SK-MEL-5 (cell line): ENCODE measurements at regions not wholly inside any gene's neighbourhood (a gene's known extent, or its start where the extent isn't known, plus 50 kb on each side); places are given as distances from the start of the nearest gene placed in this dataset.

ENCODE experiments used
- DNase-seq: peaks from one replicate; pipeline ENCODE4 v3.0.0-alpha.2; 2016; ENCODE audit warnings: low read depth, low spot score
- in situ Hi-C: cut with HindIII; loops from 2 replicates; pipeline ENCODE4 v1.10.0; 2016; ENCODE audit warnings: low sequenced_read_pairs, high pct_unique_total_duplicates, low pct_unique_long_range_greater_than_20kb

DNA sequence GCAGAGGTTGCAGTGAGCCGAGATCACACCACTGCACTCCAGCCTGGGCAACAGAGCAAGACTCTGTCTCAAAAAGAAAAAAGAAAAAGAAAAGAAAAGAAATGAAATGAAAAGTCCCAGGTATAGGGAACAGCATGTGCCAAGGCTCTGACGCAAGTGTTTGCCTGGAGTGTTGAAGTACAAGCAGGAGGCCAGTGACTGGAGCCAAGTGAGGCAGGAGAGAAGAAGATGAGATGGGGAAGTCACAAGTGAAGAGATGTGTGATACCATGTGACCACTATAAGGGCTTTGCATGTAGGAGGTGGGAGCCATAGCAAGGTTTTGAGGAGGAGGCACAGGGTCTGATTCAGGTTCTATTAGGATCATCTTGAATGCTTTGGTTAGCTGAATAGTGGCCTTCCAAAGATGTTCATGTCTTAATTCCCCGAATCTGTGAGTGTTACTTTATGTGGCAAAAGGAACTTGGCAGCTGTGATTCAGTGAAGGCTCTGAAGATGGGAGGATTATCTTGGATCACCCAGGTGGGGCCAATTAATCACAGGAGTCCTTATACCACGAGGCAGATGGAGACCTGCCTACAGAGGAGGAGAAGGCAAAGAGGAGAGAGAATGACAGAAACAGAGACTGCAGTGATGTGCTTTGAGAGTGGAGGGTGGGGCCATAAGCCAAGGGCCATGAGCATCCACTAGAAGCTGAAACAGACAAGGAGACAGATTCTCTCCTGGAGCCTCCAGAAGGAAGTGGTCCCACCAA, 91.1 kb upstream of the PTPN1 start:
- no peak for DNase-seq
- in situ Hi-C loops, result no loop called here

DNA sequence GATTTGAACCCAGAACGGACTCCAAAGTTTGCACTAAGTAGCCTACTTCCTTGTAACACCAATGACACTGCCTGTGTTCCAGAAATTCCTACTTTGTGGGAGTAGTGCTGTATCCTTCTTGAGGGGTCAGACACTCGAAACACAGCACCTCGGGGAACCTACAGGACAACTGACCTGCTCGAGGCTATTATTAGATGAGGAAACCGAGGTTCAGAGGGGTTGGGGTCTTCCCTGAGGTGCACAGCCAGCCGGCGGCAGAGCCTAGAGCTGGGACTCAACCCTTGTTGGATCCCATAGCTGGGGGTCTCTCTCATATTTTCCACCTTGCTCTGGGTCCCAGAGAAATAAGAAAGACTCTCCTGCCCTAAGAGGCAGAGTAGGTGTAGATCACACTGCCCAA, 89.8 kb upstream of the PTPN1 start:
- no peak for DNase-seq
- in situ Hi-C loops, result no loop called here

DNA sequence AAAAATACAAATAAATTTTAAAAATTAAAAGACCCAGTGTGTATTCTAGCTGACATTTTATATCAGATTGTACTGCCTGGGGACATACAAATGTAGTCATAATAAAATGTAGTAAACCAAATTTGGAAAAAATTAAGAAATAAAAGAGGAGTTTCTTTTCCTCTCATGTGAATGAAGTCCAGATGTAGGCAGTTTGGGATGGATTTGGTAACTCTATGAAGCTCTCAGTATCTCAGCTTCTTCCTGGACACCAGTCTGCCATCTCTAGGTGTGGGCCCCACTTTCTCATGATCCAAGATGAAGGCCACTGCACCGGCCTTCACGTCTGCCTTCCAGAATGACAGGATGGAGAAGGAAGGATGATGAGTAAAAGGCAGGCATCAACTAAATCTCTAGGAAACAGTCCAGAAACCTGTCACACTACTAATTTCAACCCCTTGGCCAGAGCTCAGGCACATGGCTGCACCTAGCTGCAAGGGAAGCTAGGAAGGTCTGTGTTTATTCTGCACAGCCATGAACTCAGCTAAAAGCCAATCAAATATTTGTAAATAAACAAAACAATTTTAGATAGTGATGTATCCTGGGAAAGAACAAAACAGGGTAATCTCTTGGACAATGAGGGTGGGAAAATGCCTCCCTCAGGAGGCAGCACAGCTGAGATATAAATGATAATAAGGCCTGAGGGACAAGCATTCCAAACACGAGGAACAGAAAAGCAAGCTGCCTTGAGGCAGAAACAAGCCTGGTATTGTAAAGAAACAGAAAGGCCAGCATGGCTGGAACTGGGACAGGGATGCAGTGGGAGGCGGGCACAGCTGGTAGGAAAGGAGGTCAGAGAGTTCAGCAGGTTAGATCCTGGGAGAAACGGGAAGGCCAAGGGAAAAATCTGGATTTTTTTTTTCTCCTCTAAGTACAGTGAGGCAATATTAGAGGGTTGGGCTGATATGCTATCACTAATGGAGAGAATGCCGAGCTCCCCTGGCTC, 88.5 kb upstream of the PTPN1 start:
- in situ Hi-C loops, result no loop called here
- no peak for DNase-seq

DNA sequence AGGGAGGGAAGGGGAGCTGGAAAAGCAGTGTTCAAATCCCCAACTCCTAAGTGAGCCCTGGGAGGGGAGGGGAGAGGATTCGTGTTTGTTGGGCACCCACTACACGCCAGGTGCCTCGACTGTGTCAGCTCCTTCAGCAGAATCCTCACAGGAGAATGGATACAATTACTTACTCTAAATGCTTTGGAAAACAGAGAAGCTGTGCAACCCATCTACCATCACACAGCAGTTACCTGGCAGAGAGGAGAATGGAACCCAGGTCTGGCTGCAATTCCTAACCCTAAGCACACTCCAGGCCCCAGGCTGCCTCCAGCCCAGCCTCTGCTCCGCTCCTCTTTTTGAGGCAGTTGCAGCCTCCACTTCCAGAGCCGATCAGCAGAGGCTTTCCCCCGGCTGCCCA, 86.4 kb upstream of the PTPN1 start:
- in situ Hi-C loops, result no loop called here
- no peak for DNase-seq

DNA sequence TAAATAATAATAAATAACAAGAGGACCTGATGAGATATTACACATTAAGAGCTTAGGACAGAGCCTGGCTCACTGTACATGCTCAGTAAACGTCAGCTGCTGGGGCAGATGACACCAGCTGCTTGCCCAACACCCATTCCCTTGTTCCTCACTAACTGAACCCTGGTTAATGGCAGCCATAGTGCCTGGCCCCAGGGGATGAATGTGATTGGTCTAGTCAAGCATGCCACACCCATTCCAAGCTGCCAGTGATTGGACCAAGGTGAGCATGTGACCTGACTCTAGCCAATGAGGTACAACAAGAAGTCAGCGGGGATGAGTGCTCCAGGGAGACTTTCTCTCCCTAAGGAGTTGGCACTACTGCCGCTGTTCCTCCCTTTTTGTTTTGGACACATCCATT, 85.1 kb upstream of the PTPN1 start:
- DNase-seq, result peak; percentile 62
- in situ Hi-C loops, result no loop called here

GRCh38 chr20:50426866-50427718, 83.1 kb upstream of the PTPN1 start:
- DNase-seq, result peak; percentile 48
- in situ Hi-C loops, result no loop called here

- peak; percentile 33 for DNase-seq
- in situ Hi-C loops, result no loop called here
Measured at GRCh38 chr20:50427719-50428083, 82.5 kb upstream of the PTPN1 start.

- no peak for DNase-seq
- in situ Hi-C loops, result no loop called here
Measured at GRCh38 chr20:50428097-50428828, 81.9 kb upstream of the PTPN1 start.

DNA sequence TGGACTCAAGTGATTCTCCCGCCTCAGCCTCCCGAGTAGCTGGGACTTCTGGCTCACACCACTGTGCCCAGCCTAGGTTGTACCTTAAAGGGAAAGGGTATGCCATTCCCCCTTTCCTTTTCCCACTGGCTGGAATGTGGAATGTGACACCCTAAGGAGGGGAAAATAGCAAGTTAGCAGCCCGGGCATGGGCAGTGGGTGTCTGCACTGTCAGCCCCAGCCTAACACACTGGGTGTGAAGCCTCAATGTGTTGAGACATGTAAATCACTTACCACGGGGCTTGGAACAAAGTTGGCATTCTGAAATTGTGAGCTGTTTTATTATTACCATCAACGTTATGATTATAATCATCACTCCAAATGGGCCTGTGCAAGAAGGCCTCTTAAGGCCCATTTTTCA, 80.8 kb upstream of the PTPN1 start:
- no peak for DNase-seq
- in situ Hi-C loops, result no loop called here

- DNase-seq, result no peak
- in situ Hi-C loops, result no loop called here
Measured at GRCh38 chr20:50431066-50431450, 79.1 kb upstream of the PTPN1 start.

- in situ Hi-C loops, result no loop called here
- no peak for DNase-seq
Measured at GRCh38 chr20:50433001-50433761, 77.0 kb upstream of the PTPN1 start.

DNA sequence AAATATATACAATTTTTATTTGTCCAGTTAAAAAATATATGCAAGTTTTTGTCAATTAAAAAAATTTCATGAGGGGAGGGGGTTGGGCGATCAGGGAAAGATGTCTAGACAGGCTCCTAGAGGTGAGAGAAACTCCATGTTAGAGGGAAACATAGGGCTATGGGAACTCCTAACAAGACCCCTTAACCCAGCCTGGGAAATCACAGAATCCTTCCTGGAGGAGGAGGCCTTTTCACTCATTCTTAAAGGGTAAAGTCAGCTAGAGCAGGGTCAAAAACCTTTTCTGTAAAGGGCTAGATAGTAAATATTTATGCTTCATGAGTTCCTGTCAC, 75.9 kb upstream of the PTPN1 start:
- in situ Hi-C loops, result no loop called here
- DNase-seq, result no peak

DNA sequence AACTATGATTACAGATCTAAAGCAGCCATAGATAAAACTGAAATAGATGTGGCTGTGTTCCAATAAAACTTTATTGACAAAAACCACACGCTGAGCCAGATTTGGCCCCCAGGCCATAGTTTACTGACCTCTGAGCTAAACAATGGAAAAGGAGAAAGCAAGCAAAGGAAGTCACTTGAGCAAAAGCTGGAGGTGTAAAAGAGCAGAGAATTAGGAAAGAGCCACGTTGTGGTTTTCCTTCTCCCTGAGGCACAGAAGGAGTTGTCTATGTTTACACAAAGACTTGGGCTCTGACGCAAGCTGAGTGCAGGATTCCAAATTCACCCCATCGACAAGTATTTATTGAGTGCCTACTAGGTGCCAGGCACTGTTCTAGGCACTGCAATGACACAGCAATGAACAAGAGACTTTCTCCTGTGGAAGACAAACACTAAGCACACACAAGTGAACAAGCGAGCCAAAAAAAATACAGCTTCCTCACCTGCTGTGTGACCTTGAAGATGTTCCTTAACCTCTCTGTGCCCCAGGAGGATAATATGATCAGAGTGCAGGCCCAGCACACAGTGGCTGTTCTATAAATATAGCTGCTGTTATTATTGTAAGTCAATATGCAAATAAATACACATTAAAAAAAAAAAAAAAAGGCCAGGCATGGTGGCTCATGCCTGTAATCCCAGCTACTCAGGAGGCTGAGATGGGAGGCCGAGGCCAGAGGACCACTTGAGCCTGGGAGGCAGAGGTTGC, 75.4 kb upstream of the PTPN1 start:
- in situ Hi-C loops, result no loop called here
- peak; percentile 90 for DNase-seq

DNA sequence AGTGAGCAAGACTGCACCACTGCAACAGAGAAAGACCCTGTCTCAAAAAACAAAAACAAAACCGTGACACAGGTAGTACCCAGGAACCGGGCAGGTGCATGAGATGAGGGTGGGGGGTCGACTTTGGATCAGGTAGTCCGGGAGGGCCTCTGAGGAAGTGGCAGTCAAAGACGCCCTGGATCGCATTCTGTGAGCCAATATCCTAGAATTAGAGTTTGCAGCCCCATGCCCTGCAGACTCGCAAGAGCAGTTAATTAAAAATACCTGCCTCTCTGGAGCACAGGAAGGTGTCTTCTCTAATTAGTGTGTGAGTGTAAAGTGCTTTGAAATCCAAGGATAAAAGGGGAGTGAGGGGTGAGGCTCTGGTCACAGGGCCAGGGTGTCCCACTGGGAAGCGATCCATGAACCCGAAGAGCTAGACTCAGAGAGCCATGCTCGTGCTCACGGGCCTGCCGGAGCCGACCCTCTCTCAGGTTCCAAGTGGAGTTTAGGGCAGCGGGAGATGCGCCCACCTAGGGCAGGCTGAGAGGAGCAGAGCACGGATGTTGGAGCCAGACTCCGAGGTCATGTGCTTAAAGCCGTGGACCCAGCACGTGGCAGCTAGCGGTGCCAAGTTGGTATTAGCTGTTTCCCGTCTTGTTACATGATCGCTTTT, 74.7 kb upstream of the PTPN1 start:
- DNase-seq, result no peak
- in situ Hi-C loops, result no loop called here

DNA sequence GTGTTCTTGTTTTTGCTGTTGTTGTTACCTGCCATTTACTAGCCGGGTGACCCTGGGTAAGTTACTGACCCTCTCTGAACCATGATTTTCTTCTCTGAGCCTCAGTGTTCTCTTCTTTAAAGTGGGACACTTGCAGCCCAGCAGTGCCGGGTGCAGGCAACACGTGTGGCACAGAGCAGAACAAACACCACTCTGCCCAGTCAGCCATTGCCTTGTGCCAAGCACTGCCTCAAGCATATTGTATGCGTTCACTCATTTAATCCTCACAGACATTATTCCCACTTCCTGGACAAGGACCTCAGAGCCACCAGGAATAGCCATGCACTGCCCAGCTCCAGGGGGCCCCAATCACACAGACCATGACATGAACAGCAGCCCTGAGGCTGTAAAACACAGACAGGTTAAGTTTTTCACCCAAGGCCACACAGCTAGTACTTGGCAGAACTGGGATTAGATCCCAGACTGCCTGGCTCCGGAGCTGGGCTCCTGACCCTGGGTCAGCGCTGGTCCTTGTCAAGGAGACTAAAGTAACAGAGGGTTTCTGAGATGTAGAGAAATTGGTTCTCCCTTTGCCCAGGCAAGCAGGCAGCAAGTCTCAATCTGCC, 74.0 kb upstream of the PTPN1 start:
- in situ Hi-C loops, result no loop called here
- DNase-seq, result no peak

DNA sequence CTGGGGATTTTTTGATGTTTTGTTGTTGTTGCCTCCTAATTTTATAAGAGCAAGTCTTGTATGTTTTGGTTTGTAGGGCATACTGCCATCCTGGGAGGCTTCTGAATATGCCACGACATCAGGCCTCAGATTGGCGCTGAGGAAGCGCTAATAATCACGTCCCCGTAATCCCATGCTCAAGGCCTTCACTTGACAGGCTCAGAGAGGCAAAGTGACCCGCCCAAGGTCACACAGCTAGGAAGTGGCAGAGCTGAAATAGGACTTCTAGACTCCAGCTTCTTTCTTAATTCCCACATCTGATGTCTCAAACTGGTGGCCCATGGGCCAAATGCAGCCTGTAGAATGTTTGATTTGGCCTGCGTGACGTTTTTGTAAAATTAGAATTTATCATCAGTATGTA, 73.5 kb upstream of the PTPN1 start:
- in situ Hi-C loops, result no loop called here
- no peak for DNase-seq
